Peyer's patch (tissue), 4 donors: ENCODE measurements at regions not wholly inside any gene's neighbourhood (a gene's known extent, or its start where the extent isn't known, plus 50 kb on each side); places are given as distances from the start of the nearest gene placed in this dataset.

Source experiments
- CTCF ChIP-seq, 6 experiments: fragments of 450-650 bp in 4 of 6; fragments of 200-600 bp in 2 of 6; sonication (generic) in 1 of 6; IDR thresholded peaks; one replicate each; pipeline ENCODE4 v1.5.1; 2017 to 2019; ENCODE audit warnings: antibody characterized with exemption in 6 of 6, mild to moderate bottlenecking in 3 of 6, moderate library complexity in 1 of 6
- POLR2A ChIP-seq, 2 donors: fragments of 450-650 bp; IDR thresholded peaks; one replicate each; pipeline ENCODE4 v1.5.1; 2017; ENCODE audit warnings: antibody characterized with exemption in 2 of 2, mild to moderate bottlenecking in 2 of 2, moderate library complexity in 2 of 2

- TF ChIP-seq CTCF (IDR thresholded peaks at IDR 0.05) (no peak), POLR2A (IDR thresholded peaks at IDR 0.05) (no peak)
Measured at GRCh38 chr1:60345049-60345448, 271.5 kb upstream of the C1orf87 start.
